Left lobe of liver (tissue), 2 donors: ENCODE measurements at regions not wholly inside any gene's neighbourhood (a gene's known extent, or its start where the extent isn't known, plus 50 kb on each side); places are given as distances from the start of the nearest gene placed in this dataset.

Experiments used
- ATAC-seq: fragments of 200-7000 bp; cut with Tn5 transposase; one replicate; pipeline ENCODE4 v1.9.1; 2020; ENCODE audit warnings: mild to moderate bottlenecking, moderate library complexity
- DNase-seq: peaks from one replicate; pipeline ENCODE4 v3.0.0-alpha.2; 2020; ENCODE audit warnings: low spot score
- donor health status: DM: no; HTN: no; CAD: no; lungs with moderate emphysema.
- donor health status: DM: no; HTN: yes; CAD: no.

DNA sequence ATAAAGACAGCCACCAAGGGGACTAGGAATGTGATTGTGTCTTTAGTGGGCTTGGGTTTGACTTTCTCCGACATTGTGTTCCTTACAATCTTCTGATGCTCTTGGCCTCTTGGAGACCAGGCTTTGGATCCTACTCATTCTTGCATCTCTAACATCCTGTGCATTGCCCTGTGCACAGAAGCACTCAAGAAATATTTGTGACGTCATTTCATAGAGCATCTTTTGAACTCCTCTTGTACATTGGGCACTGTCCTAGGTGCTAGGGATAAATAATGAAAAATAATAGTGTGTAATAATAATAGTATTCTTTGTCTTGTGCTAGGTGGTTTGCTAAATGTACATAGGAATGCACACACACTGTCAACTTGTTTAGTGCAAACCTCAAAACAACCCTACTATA, 108.8 kb upstream of the LHX5 start:
- ATAC-seq: no peak

DNA sequence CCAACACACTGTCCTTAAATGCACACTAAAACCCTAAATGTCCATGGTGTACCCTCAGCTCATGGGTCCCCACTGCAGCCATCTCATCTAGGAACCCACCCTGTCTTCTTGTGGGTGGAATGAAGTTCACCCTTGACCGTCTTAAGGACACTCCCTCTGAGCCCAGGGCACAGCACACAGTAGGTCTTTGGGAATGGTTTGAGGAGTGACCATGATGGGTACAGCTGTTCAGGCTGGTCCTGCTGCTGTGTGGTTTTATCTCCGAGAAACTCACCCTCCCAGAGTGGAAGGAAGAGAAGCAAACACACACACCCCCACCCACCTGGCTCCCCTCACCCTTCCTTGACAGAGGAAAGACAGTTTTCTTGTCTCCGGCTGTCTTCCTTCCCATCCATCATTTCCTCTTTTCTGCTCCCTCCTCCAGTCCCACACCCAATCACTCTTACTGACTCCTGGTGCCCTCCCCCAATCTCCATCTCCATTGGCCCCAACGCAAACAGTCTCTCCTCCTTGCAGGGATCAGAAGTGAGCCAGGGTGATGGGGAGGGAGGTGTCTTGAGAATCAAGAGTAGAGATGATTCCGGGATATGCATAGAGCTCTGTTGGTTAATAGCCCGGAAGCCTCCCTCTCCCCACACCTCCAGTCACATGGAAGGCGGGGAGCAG, 105.9 kb upstream of the LHX5 start:
- DNase-seq (no peak), ATAC-seq (no peak)

More for the DNA sequence above, 108.8 kb upstream of the LHX5 start:
- no peak for DNase-seq

DNA sequence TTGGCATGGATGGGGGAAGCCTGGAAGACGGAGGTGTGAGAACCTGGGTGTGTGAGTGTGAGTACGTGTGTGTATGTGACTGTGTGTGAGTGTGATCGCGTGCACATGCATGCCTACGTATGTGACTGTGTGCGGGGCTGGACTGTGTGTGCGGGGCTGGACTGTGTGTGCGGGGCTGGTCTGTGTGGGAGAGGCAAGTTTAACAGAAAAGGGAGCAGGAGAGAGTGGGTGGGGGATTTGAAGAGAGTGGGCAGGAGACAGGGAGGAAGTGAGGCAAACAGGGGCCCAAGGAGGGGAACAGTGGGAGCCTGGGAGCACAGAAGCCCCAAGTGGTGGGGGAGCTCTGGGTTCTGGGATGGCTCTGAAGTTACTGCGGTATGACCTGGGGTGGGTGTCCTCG, 103.7 kb upstream of the LHX5 start:
- ATAC-seq: no peak

DNA sequence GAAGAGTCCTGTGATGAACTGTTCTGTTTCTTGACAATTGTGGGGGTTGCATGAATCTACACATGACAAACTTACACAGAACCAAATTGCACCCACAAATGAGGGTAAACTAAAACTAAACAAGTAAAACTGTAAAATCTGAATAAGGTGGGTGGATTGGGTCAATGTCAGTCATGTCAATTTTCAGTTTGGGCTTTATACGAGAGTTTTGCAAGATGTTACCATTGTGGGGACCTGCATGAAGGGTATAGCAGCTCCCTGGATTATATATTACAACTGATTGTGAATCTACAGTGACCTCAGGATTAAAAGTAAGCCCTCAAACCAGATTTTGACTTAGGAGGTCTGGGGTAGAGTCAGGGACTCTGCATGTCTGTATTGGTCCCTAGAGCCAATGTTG, 101.5 kb upstream of the LHX5 start:
- DNase-seq: no peak
- no peak for ATAC-seq

More for the DNA sequence above, 103.7 kb upstream of the LHX5 start:
- no peak for DNase-seq

DNA sequence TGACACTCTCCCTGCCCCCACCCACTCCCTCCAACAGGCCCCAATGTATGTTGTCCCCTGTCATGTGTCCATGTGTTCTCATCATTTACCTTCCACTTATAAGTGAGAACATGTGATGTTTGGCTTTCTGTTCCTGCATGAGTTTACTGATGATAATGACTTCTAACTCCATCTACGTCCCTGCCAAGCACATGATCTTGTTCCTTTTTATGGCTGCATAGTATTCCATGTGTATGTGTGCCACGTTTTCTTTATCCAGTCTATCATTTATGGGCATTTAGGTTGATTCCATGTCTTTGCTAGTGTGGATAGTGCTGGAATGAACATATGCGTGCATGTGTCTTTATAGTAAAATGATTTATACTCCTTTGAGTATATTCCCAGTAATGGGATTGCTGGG, 100.0 kb upstream of the LHX5 start:
- ATAC-seq: no peak
- no peak for DNase-seq

DNA sequence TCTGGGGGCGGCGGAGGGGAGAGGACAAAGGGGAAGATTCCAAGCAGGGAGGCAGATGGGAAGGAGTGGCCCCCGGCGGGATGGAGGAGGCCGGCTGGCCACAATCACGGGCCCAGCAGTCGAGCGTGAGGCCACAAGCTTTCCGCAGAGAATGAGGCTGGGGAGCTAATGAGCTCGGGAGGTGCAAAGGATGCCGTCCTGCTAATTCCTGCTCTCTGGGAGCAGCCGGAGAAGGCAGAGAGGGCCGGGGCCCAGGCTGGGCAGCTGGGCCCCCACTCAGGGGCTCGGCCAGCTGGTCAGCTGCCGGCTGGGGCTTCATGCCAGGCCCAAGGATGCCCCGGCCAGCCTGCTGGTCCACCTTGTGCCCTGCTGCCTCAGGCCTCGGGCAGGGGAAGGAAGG, 98.1 kb upstream of the LHX5 start:
- no peak for DNase-seq
- no peak for ATAC-seq

DNA sequence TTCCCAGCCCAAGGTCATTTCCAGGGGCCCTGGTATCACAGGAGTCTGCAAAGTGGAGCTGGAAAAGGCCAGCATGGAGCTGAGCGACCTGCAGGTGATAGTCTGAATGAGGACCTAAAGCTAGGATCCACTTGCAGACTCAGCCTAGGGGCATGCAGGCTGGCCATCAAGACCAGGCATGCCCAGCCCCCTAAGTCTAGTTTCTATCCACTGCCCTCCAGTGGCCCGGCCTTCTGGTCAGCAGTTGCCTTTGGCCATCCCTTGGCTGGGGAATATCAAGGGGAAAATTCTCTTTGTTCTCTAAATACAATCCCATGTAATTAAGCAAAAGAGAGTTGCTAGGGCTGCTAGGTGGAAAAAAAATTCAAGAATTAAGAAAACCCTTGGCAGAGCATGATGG, 96.3 kb upstream of the LHX5 start:
- no peak for DNase-seq
- ATAC-seq: no peak

DNA sequence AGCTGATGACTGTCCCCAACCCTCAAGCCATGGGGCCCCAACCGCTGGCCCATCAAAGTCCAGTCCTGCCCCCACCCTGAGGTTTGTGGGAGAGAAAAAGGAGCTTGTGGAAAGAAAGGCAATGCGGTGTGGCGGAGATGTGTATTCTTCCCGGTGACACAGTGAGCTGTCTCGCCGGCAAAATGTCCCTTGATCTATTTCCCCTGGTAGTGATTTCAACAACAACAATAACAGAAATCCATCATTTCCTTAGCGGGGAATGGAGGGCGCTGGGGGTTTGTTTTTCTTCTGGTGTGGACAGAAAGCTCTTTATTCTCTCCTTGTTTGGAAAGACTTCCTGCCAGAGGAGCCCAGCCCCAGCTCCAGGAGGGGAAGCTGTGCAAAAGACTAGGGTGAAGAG, 93.7 kb upstream of the LHX5 start:
- ATAC-seq (no peak), DNase-seq (no peak)

DNA sequence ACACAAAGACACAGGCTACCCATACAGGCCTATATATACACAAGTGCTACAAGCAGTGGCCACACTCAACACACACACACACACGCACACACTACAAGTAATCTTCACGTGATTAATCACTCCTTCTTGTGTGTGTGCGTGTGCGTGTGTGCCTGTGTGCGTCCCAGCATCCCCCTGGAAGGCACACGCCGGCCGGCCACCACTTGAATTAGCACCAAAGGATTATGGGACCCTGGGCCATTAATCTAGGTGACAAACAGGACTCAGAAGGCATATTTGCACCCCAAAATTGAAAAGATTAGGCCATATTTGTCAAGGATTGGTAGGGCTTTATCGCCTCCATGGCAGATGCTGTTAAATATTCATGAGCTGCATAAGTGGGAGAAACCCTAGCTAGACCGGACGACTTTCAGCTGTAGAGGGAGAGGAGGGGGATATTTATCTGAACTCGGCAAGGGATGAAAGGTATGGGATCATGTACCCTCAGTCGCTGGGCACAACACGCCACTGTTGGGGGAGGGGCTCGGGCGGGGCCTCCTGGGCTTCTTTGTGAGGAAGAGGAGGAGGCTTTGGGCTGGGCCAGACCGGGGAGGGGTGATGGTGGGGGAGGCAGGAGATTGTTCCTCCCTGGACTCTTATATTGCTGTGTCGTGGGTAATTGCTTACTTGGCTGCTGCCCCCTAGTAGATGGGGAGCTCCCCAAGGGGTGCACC, 89.6 kb upstream of the LHX5 start:
- DNase-seq: no peak
- no peak for ATAC-seq

DNA sequence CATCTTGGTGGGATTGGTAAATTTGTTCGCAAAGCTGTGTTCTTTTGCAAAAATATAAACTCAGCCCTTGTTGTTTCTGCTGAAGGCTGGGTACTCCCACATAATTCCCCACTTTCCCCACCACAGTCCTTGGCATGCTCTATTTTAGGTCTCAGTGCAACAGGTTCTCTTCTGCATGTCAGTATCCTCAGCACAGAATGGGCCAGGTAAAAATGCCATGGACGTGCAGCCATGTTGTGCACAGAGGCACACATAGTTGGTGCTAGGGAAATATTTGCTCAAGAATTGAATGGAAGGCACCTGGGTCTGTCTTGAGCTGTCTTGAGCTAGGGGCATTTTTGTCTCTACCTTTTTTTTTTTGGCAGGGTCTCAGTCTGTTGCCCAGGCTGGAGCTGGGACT, 87.8 kb upstream of the LHX5 start:
- ATAC-seq: no peak
- DNase-seq: no peak

DNA sequence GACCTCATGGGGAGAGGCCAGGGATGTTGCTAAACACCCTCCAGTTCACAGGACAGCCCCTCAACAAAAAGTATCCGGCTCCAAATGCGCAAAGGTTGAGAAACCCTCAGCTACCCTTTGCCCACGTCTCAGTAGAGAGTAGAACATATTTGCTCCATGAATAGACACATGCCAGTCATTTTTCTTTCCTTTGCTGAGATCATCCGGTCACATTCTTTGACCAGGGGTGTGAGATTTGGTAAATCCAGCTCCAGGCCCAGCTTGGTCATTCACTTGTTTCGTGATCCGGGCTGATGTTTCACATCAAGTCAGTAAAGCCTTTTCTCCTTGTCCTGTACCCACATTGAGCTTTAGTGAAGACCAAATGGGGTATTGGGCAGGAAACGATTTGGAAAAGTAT, 83.6 kb upstream of the LHX5 start:
- no peak for DNase-seq
- ATAC-seq: no peak

DNA sequence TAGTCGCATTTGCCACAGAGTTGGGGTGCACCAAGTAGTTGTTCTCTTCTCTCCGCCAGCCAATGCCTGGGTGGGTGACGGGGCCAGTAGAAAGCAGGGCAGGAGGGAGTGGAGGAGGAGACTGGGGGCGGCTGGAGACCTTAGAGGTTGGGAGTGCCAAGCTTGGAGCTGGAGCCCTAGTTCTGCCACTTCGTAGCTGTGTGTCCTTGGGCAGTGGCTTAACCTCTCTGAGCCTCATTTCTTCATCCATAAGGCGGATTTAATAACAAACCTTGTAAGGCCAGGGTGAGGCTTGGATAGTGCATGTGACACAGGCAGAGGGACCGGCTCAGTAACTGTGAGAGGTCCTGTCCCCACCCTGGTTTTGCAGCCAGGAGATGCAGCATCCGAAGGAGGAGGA, 81.1 kb upstream of the LHX5 start:
- ATAC-seq: no peak

DNA sequence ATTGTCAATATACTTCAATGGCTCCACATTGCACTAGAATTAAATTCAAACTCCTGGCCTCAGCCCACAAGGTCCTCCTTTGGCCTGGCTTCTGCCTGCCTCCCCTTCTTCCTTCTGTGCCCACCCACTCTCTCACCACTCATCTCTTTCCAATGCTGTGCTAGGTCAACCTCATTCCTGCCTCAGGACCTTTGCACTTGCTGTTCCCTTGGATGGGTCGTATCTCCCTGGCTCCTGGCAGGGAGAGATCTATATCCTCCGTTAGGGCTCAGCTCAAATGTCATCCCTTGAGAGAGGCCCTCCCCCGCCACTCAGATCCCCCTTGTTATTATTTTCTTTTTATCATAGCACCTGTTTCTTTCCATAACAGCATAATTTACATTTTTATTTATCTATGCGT, 79.9 kb upstream of the LHX5 start:
- no peak for DNase-seq
- ATAC-seq: no peak

More for the DNA sequence above, 81.1 kb upstream of the LHX5 start:
- no peak for DNase-seq

DNA sequence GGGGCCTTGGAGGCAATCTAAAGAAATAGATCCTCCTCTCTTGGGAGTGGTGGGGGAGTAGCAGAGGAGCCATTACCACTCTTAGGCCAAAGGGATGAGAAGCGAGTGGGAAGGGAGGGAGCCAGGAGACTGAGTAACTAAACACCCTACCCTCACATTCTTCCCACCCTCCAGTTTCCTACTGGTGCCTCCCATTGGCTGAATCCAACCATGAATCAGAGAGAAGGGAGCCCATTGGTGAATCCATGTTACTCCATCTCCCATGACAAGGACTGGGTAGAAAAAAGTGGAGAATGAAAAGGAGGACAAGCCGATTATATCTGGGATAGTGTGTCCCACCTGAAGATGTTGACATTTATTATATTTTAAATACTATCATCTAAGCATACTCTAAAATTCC, 76.8 kb upstream of the LHX5 start:
- no peak for DNase-seq
- ATAC-seq: no peak

DNA sequence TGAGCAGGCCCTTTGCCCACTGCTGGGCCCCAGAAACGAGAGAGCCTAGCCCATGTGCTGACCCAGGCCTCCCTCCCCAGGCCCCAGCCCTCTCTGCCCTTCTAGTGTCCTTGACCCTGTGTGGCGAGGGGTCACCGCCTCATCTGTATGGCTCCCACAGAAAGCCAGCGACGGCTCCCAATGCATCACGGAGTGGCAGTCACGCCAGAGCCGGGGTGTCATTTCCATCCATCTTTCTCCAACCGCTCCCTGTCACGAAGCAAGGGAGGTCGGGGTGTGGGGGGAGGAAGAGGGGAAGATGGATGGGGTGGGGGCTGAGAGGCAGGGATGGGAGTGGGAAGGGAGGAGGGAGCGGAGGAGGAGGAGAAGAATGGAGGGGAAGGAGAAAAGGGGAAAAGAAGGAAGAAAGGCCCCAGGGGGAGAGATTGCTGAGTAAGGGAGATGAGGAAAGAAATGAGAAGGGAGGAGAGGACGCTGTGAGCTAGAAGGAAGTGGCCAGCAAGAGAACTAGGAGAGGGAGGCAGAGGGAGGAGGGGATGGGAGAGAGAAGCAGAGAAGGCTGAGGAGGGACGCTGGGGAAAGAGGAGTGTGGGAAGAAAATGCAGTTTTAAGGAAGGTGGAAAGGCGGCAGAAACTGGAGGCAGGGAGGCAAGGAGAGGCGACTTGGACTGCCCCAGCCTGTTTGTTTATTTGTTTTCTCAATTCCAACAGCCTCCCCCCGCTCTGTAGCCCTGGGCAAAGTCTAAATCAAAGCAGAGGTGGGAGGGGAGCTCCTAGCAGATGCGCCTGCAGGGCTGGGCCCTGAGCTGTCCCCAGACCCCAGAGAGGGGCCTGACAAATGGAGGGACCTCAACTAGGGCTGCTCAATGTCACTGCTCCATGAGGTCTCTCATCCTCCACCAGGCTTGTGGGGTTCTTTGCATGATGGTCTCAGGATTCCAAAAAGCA, 75.5 kb upstream of the LHX5 start:
- no peak for DNase-seq
- no peak for ATAC-seq

DNA sequence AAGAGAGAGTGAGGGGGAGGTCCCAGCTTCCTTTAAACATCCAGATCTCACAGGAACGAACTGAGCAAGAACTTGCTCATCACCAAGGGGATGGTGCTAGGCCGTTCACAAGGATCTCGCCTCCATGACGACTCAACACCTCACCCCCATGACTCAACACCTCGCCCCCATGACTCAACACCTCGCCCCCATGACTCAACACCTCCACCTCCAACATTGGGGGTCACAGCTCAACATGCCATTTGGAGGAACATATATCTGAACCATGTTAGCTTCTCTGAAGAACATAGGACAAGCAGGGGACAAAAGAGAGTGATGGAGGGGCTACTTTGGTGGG, 66.0 kb upstream of the LHX5 start:
- no peak for DNase-seq
- no peak for ATAC-seq

DNA sequence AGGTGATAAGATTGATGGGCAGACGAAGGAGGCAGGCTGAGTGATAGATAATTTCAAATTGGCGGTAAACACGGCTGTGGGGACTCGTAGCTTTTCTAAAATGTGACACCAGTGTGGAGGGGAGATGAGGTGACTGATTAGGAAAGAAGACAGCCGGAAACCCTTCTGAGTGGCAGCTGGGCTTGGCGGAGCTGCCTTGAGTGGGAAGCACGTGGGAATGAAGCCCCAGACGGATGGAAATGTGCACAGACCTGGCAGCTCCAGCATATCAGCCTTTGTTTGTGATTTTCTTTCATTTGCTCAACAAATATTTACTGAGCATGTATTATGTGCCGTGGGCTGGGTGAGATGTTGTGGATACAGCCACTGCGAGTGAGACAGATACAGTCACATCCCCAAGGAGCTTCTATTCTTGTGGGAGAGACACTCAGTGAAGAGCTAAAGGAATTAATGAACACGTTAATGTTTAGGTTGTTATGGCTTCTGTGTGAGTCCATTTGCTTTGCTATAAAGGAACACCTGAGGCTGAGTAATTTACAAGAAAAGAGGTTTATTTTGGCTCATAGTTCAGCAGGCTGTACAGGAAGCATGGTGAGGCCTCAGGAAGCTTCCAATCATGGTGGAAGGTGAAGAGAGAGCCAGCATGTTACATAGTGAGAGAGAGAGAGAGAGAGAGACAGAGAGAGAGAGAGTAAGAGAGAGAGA, 65.5 kb upstream of the LHX5 start:
- ATAC-seq (no peak), DNase-seq (no peak)

DNA sequence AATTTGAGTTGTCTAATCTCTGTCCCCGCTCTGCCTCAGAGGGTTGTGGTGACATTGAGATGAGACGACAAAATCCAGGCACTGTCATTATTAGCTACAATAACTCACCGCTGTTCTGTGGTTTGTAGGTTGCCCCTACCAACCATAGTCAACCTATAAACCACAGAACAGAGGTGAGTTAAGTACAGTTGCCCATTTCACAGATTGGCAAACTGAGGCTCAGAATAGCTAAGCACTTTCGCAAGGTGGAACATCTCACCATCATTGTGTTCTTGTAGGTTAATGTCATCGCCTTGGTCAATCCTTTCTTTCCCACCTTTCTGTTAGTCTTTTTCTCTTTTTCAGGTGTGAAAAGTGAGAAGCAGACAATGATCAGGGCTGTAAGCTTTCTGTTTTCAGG, 63.4 kb upstream of the LHX5 start:
- ATAC-seq: no peak

DNA sequence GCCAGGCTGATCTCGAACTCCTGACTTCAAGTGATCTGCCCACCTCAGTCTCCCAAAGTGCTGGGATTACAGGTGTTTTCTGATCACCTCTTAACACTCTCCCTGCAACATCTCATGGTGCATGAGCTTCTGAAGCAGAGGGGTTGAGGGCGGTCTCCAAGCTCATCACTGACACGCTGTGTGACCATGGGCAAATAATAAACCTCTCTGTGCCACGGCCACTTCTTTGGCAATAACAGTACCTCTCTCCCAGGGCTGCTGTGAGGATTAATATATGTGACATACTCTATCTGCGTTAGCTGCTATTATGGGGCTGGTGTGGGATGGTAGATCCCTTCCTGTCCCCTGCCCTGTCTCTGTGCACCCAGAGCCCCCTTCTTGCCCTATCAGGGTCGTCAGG, 62.9 kb upstream of the LHX5 start:
- ATAC-seq: no peak
- no peak for DNase-seq

More for the DNA sequence above, 63.4 kb upstream of the LHX5 start:
- DNase-seq: no peak

DNA sequence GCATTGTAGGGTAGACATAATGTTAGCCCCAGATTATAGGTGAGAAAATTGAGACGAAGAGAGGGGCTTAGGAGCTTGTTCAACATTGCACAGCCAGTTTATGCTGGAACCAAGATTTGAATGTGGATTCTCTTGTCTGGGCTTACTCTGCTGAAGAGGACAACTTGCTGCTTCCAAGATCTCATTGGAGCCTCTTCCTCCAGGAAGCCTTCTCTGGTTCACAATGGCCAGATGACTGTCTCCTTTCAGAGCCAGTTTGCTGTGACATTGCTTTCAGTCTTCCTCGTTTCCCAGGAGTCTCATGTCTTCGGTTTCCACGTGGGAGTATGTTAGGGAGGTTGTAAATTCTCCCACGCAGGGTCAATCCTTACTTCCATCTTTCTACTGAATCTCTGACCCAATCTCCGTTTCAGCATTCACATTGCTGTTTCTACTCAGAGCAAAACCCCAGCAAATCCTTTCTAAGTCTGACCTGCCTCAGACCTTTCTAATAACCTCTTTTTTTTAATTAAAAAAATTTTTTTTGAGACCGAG, 62.2 kb upstream of the LHX5 start:
- DNase-seq: no peak

DNA sequence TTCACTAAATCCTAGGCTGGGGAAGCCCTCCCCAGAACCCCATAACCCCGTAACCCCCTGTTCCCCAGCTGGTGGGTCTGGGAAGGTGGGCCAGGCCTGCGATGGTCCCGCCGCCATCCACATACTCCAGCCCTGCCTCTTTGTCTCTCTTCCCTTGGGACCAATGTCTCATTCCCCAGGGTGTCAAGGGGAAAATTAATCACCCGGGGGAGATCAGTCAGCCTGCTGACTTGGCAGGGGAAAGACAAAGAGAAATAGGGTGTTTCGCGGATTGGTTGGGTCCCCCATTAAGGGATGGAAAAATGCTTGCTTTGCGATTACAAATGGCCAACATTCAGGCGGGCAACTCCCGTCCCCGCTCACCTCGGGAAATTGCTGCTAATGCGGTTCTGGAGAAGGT, 60.6 kb upstream of the LHX5 start:
- no peak for DNase-seq
- ATAC-seq: no peak

More for the DNA sequence above, 62.2 kb upstream of the LHX5 start:
- no peak for ATAC-seq
